K562 (cell line): ENCODE measurements at regions not wholly inside any gene's neighbourhood (a gene's known extent, or its start where the extent isn't known, plus 50 kb on each side); places are given as distances from the start of the nearest gene placed in this dataset.

Experiments used
- ATAC-seq: fragments of 200-7000 bp; cut with Tn5 transposase; 3 replicates; pipeline ENCODE4 v1.9.1; 2020; ENCODE audit warnings: moderate library complexity
- BruUV-seq: library from RNA; stranded (reverse); fragments of 400-500 nt; replicated peaks from 2 replicates; lab custom pipeline; 2021; lab: Mats Ljungman, UMichigan
- CTCF ChIA-PET: fragments of 300-600 bp; formaldehyde crosslinking; extraction: SDS; loops from one replicate; lab custom pipeline; 2021; ENCODE audit warnings: low intra/inter-chr PET ratio; lab: Yijun Ruan, JAX
- POLR2A ChIA-PET: fragments of 300-600, 350-650 bp; sonication (Branson Sonifier 250); formaldehyde crosslinking; extraction: SDS; loops from one replicate; lab custom pipeline; 2021; ENCODE audit warnings: antibody characterized with exemption, inconsistent platforms; lab: Yijun Ruan, JAX
- DNase-seq, 4 experiments: peaks; one replicate each; pipeline versions ENCODE4 v3.0.0 to v3.0.0-alpha.2; 2011 to 2018; ENCODE audit warnings: low spot score in 3 of 4, mixed read lengths in 3 of 4; ENCODE audit errors: extremely low read depth in 1 of 4
- FAIRE-seq: peaks from 2 replicates; lab custom pipeline; 2011; peaks lifted over from hg19 to GRCh38; lab: Jason Lieb, UNC
- H2AFZ ChIP-seq: 2 replicates; pipeline ENCODE4 v1.6.0; 2011; ENCODE audit warnings: low read depth, low read length, control low read depth, inconsistent platforms
- H3K27ac ChIP-seq: fragments of 200-600 bp; 3 replicates; pipeline ENCODE4 v1.8.0; 2011; ENCODE audit warnings: low read depth, mild to moderate bottlenecking, control low read depth, inconsistent platforms, low read length, moderate library complexity, mixed read lengths; ENCODE audit errors: extremely low read depth
- H3K27me3 ChIP-seq, 2 experiments: fragments of 300-600 bp in 1 of 2; 2 replicates in 1 of 2; 3 replicates in 1 of 2; pipeline versions ENCODE4 v1.6.0 to v1.8.0; 2011; ENCODE audit warnings: inconsistent platforms in 2 of 2, low read length in 2 of 2, mild to moderate bottlenecking in 1 of 2, mixed read lengths in 1 of 2, moderate library complexity in 1 of 2; ENCODE audit not compliant: control insufficient read depth in 2 of 2, insufficient read depth in 2 of 2
- H3K36me3 ChIP-seq: fragments of 300-600 bp; 3 replicates; pipeline ENCODE4 v1.8.0; 2011; ENCODE audit warnings: mild to moderate bottlenecking, low read length, inconsistent platforms; ENCODE audit not compliant: control insufficient read depth, insufficient read depth
- H3K4me1 ChIP-seq, 2 experiments: fragments of 200-600 bp in 1 of 2; replicated peaks in 1 of 2; 2 replicates in 1 of 2; 3 replicates in 1 of 2; pipeline versions ENCODE4 v1.5.1 to v1.8.0; 2011; ENCODE audit warnings: inconsistent platforms in 2 of 2, low read length in 2 of 2, mild to moderate bottlenecking in 1 of 2, mixed read lengths in 1 of 2, moderate library complexity in 1 of 2; ENCODE audit not compliant: control insufficient read depth in 2 of 2, insufficient read depth in 2 of 2
- H3K4me2 ChIP-seq: 2 replicates; pipeline ENCODE4 v1.6.1; 2011; ENCODE audit warnings: low read length, control low read depth, inconsistent platforms, mixed read lengths; ENCODE audit not compliant: insufficient read depth
- H3K4me3 ChIP-seq: fragments of 200-600 bp; sonication (generic), shearing (Covaris generic); 2 replicates; pipeline ENCODE4 v1.5.1; 2016; ENCODE audit warnings: control low read depth, inconsistent platforms
- H3K79me2 ChIP-seq: fragments of 200-600 bp; 3 replicates; pipeline ENCODE4 v1.8.0; 2011; ENCODE audit warnings: low read length, inconsistent platforms; ENCODE audit not compliant: control insufficient read depth, insufficient read depth
- H3K9ac ChIP-seq, 2 experiments: 2 replicates each; pipeline versions ENCODE4 v1.6.0 to v1.6.1; 2011; ENCODE audit warnings: low read depth in 2 of 2, low read length in 2 of 2, control low read depth in 1 of 2, inconsistent platforms in 1 of 2, mild to moderate bottlenecking in 1 of 2, mixed read lengths in 1 of 2; ENCODE audit not compliant: insufficient read depth in 1 of 2
- H3K9me1 ChIP-seq: one replicate; pipeline ENCODE4 v1.6.0; 2011; ENCODE audit warnings: inconsistent platforms, mild to moderate bottlenecking, low read length, moderate library complexity; ENCODE audit not compliant: control insufficient read depth, insufficient read depth
- H3K9me3 ChIP-seq: replicated peaks from 2 replicates; pipeline ENCODE4 v1.5.1; 2011; ENCODE audit warnings: low read depth, low read length, inconsistent platforms; ENCODE audit not compliant: control insufficient read depth, insufficient read depth
- H4K20me1 ChIP-seq: replicated peaks from 2 replicates; pipeline ENCODE4 v1.6.1; 2011; ENCODE audit warnings: low read length, inconsistent platforms, mixed read lengths; ENCODE audit not compliant: control insufficient read depth, insufficient read depth
- DNMT1 ChIP-seq: fragments of 450-650 bp; IDR thresholded peaks from 2 replicates; pipeline ENCODE4 v1.6.1; 2016; ENCODE audit warnings: antibody characterized with exemption, mild to moderate bottlenecking
- HOXB6 ChIP-seq: fragments of 250-450 bp; sonication (Bioruptor Pico); IDR thresholded peaks from 2 replicates; pipeline ENCODE4 v1.5.1; 2022; ENCODE audit warnings: mild to moderate bottlenecking, borderline replicate concordance
- NFE2 ChIP-seq: IDR thresholded peaks from 2 replicates; pipeline ENCODE4 v1.6.1; 2014; ENCODE audit warnings: antibody characterized with exemption, low read depth
- NR2C2 ChIP-seq, 2 experiments: fragments of 200-800 bp in 1 of 2; sonication (Bioruptor generic) in 1 of 2; sonication (generic) in 1 of 2; formaldehyde crosslinking in 1 of 2; IDR thresholded peaks; 2 replicates each; pipeline versions ENCODE4 v1.6.1 to v1.8.0; 2016 to 2022; ENCODE audit warnings: mild to moderate bottlenecking in 1 of 2, missing compliant biosample characterization in 1 of 2, missing genetic modification characterization in 1 of 2, missing genetic modification reagents in 1 of 2
- PKNOX1 ChIP-seq: fragments of 450-650 bp; IDR thresholded peaks from 2 replicates; pipeline ENCODE4 v1.6.1; 2016
- RFX1 ChIP-seq: fragments of 450-650 bp; IDR thresholded peaks from 2 replicates; pipeline ENCODE4 v1.6.1; 2016; ENCODE audit warnings: mild to moderate bottlenecking, moderate library complexity
- ZNF134 ChIP-seq: fragments of 250-450 bp; sonication (Bioruptor Pico); conservative IDR thresholded peaks from 2 replicates; pipeline ENCODE4 v1.4.0; 2020
- ZNF431 ChIP-seq: sonication (generic); formaldehyde crosslinking; IDR thresholded peaks from 2 replicates; pipeline ENCODE4 v1.8.0; 2022; ENCODE audit warnings: mild to moderate bottlenecking, missing genetic modification reagents
- ZNF518B ChIP-seq: fragments of 250-450 bp; sonication (Bioruptor Pico); IDR thresholded peaks from 2 replicates; pipeline ENCODE4 v1.5.0; 2021; ENCODE audit warnings: mild to moderate bottlenecking, moderate library complexity
- ZNF551 ChIP-seq: fragments of 250-450 bp; sonication (Bioruptor Pico); IDR thresholded peaks from 2 replicates; pipeline ENCODE4 v1.5.0; 2021; ENCODE audit warnings: mild to moderate bottlenecking, moderate library complexity
- ZNF780A ChIP-seq: fragments of 250-450 bp; sonication (Bioruptor Pico); IDR thresholded peaks from 2 replicates; pipeline ENCODE4 v1.5.0; 2021; ENCODE audit warnings: mild to moderate bottlenecking
- ZNF785 ChIP-seq: fragments of 250-450 bp; sonication (Bioruptor Pico); IDR thresholded peaks from 2 replicates; pipeline ENCODE4 v1.4.0; 2020; ENCODE audit warnings: mild to moderate bottlenecking
- whole genome bisulfite sequencing: fragments of 100-300 bp; shearing (Covaris generic); methylation state at CpG from one replicate; pipeline ENCODE4 v1.1.6; 2016; ENCODE audit warnings: low coverage, mixed read lengths; ENCODE audit not compliant: insufficient coverage; ENCODE audit errors: missing lambda C conversion rate; 5-methylcytosine and 5-hydroxymethylcytosine counted together
- in situ Hi-C: fragments of 300-500 bp; cut with MboI; formaldehyde crosslinking; loops from 4 replicates; pipeline ENCODE4 v1.15.0; 2018; ENCODE audit warnings: inconsistent platforms, mixed read lengths
- intact Hi-C: fragments of 100-400 bp; cut with micrococcal nuclease; formaldehyde crosslinking; loops from 2 replicates; pipeline ENCODE4 v1.14.2; 2022

GRCh38 chr3:182308328-182308727 lies 485.0 kb upstream of the ATP11B start:
- POLR2A ChIA-PET: no interaction called here

GRCh38 chr3:182309120-182309519 lies 484.2 kb upstream of the ATP11B start:
- no peak overlapping the region for H2AFZ ChIP-seq
- H3K27ac ChIP-seq: peak overlapping the region; percentile 47; the same call in 1 of the 3 replicates
- FAIRE-seq (no peak), DNase-seq (peak in 2 of 4 experiments; percentile 20 to 23), ATAC-seq (peak; percentile 69)
- intact Hi-C loops (no loop called here), in situ Hi-C loops (no loop called here)
- H4K20me1 ChIP-seq: no peaks in the 10 kb centered on the region
- H3K9me1 ChIP-seq: no peaks in the 10 kb centered on the region
- no peaks in the 10 kb centered on the region for H3K9me3 ChIP-seq
- H3K27me3 ChIP-seq: no peaks in the 10 kb centered on the region; a peak in 1 of 5 replicates
- POLR2A ChIA-PET: no interaction called here
- no peak overlapping the region for H3K9ac ChIP-seq
- no peaks in the 10 kb centered on the region for H3K79me2 ChIP-seq
- no peak overlapping the region for H3K4me3 ChIP-seq
- 0% methylated on average over 2 of the region's 2 CpGs for WGBS
- no peak overlapping the region for H3K4me2 ChIP-seq
- H3K36me3 ChIP-seq: no peaks in the 10 kb centered on the region
- BruUV-seq: no TSS peak
- CTCF ChIA-PET: no interaction called here
- no peaks in the 10 kb centered on the region; a peak in 1 of 5 replicates for H3K4me1 ChIP-seq
- peak; percentile 51 for TF ChIP-seq PKNOX1
- TF ChIP-seq NFE2: 0 out of 2 replicates have a peak, but pooled peaks have one; percentile 35
- TF ChIP-seq DNMT1: no peak
- TF ChIP-seq ZNF780A (CRISPR knock-in tag): no peak
- no peak for TF ChIP-seq ZNF785 (CRISPR knock-in tag)
- no peak for TF ChIP-seq NR2C2 (CRISPR knock-in tag; IDR thresholded peaks at IDR 0.05)
- TF ChIP-seq NR2C2 (tag; IDR thresholded peaks at IDR 0.05): peak; percentile 44
- peak; percentile 42 for TF ChIP-seq RFX1
- no peak for TF ChIP-seq HOXB6 (CRISPR knock-in tag)
- no peak for TF ChIP-seq ZNF431 (CRISPR knock-in tag)
- TF ChIP-seq ZNF518B: no peak

More at GRCh38 chr3:182308328-182308727, 485.0 kb upstream of the ATP11B start:
- ATAC-seq (no peak), DNase-seq (no peak), FAIRE-seq (no peak)
- Histone ChIP-seq H3K9me1 (no peaks in the 10 kb centered on the region), H3K36me3 (no peaks in the 10 kb centered on the region), H3K4me3 (no peak overlapping the region), H3K27ac (no peak overlapping the region), H3K27me3 (no peaks in the 10 kb centered on the region; a peak in 1 of 5 replicates), H3K4me2 (no peak overlapping the region), H3K9ac (no peak overlapping the region), H3K9me3 (no peaks in the 10 kb centered on the region), H2AFZ (no peak overlapping the region), H4K20me1 (no peaks in the 10 kb centered on the region), H3K79me2 (no peaks in the 10 kb centered on the region), H3K4me1 (no peaks in the 10 kb centered on the region; a peak in 1 of 5 replicates)
- 0% methylated on average over 1 of the region's 1 CpG for WGBS
- CTCF ChIA-PET: no interaction called here
- intact Hi-C loops: no loop called here
- no TSS peak for BruUV-seq
- in situ Hi-C loops: no loop called here
- TF ChIP-seq ZNF551 (CRISPR knock-in tag) (no peak), ZNF134 (CRISPR knock-in tag) (no peak)
